Fibroblast of lung (primary cell): ENCODE measurements at regions not wholly inside any gene's neighbourhood (a gene's known extent, or its start where the extent isn't known, plus 50 kb on each side); places are given as distances from the start of the nearest gene placed in this dataset.

Experiments
- CTCF ChIP-seq, 2 donors: IDR thresholded peaks in 1 of 2; conservative IDR thresholded peaks in 1 of 2; 1 replicate in 1 of 2; 2 replicates in 1 of 2; pipeline ENCODE4 v1.5.1; 2011 to 2012; ENCODE audit warnings: low read length in 2 of 2, control low read depth in 1 of 2, inconsistent platforms in 1 of 2, low read depth in 1 of 2, mild to moderate bottlenecking in 1 of 2
- EZH2 ChIP-seq: IDR thresholded peaks from 2 replicates; pipeline ENCODE4 v1.5.1; 2012; ENCODE audit warnings: low read length, control low read depth, mild to moderate bottlenecking; ENCODE audit errors: missing control alignments

- TF ChIP-seq CTCF (conservative IDR thresholded peaks at IDR 0.05 in 1 of 2, IDR thresholded peaks at IDR 0.05 in 1 of 2; ENCODE audit: low read depth in 1 of 2, low read length in 2 of 2): no peak
- no peak for TF ChIP-seq EZH2
Measured at GRCh38 chr3:152684279-152684678, 150.7 kb upstream of the P2RY1 start.
